ENCODE measurements at regions not wholly inside any gene's neighbourhood (a gene's known extent, or its start where the extent isn't known, plus 50 kb on each side); places are given as distances from the start of the nearest gene placed in this dataset.
A peak's percentile ranks its signal among the peaks of the same experiment; 100 is the strongest.

- no peaks in the 10 kb centered on the region for H3K9me3 Mint-ChIP-seq
- H3K4me1 Mint-ChIP-seq, result peaks cover 23% of the 10 kb centered on the region
- TF ChIP-seq CTCF (conservative IDR thresholded peaks at IDR 0.05), result no peak
- H3K27me3 ChIP-seq (ENCODE audit: control insufficient read depth, insufficient read depth, low read length, poor library complexity, severe bottlenecking), result no peaks in the 10 kb centered on the region
- no peak overlapping the region for H3K27ac Mint-ChIP-seq
- H3K27me3 Mint-ChIP-seq (ENCODE audit: insufficient read depth), result no peaks in the 10 kb centered on the region
- no peak overlapping the region for H3K27ac ChIP-seq (ENCODE audit: low read depth, low read length)
- no peak overlapping the region for H3K9ac ChIP-seq (ENCODE audit: extremely low read depth, low read length, poor library complexity, severe bottlenecking)
- no peaks in the 10 kb centered on the region for H3K9me3 ChIP-seq (ENCODE audit: control insufficient read depth, low read length)
- no peak overlapping the region for H3K4me3 Mint-ChIP-seq
- H3K4me1 ChIP-seq (ENCODE audit: control insufficient read depth, insufficient read depth, low read length), result peaks cover 5% of the 10 kb centered on the region
- WGBS, 2 experiments (ENCODE audit: insufficient coverage in 1 of 2, insufficient read length in 1 of 2), result 78 to 88% methylated on average over 1 of the region's 1 CpG
- DNase-seq, result no peak
- H3K4me3 ChIP-seq (ENCODE audit: low read length), result no peak overlapping the region
- peaks cover 8% of the 10 kb centered on the region for H3K36me3 Mint-ChIP-seq (ENCODE audit: low read depth)
- no peaks in the 10 kb centered on the region for H3K36me3 ChIP-seq (ENCODE audit: control insufficient read depth, insufficient read depth, low read length)
These were observed 91.4 kb downstream of the HS3ST1 start for GRCh38 chr4:11337287-11337686.

GRCh38 chr4:11336435-11336834, 92.3 kb downstream of the HS3ST1 start:
- 94 to 96% methylated on average over 2 to 4 of the region's 4 CpGs for WGBS, 2 experiments (ENCODE audit: insufficient coverage in 1 of 2, insufficient read length in 1 of 2)
- H3K36me3 Mint-ChIP-seq (ENCODE audit: low read depth), result peaks cover 13% of the 10 kb centered on the region
- Histone ChIP-seq H3K4me1 (ENCODE audit: control insufficient read depth, insufficient read depth, low read length) (peaks cover 5% of the 10 kb centered on the region), H3K27me3 (ENCODE audit: control insufficient read depth, insufficient read depth, low read length, poor library complexity, severe bottlenecking) (no peaks in the 10 kb centered on the region), H3K9ac (ENCODE audit: extremely low read depth, low read length, poor library complexity, severe bottlenecking) (no peak overlapping the region), H3K4me3 (ENCODE audit: low read length) (no peak overlapping the region), H3K9me3 (ENCODE audit: control insufficient read depth, low read length) (no peaks in the 10 kb centered on the region), H3K36me3 (ENCODE audit: control insufficient read depth, insufficient read depth, low read length) (no peaks in the 10 kb centered on the region), H3K27ac (ENCODE audit: low read depth, low read length) (no peak overlapping the region)
- H3K9me3 Mint-ChIP-seq, result no peaks in the 10 kb centered on the region
- H3K4me3 Mint-ChIP-seq, result no peak overlapping the region
- H3K27ac Mint-ChIP-seq, result no peak overlapping the region
- no peak for TF ChIP-seq CTCF (conservative IDR thresholded peaks at IDR 0.05)
- no peak for DNase-seq
- H3K27me3 Mint-ChIP-seq (ENCODE audit: insufficient read depth), result no peaks in the 10 kb centered on the region
- H3K4me1 Mint-ChIP-seq, result peaks cover 23% of the 10 kb centered on the region

GRCh38 chr4:11334887-11335286, 93.8 kb downstream of the HS3ST1 start:
- no peaks in the 10 kb centered on the region for H3K9me3 Mint-ChIP-seq

More at GRCh38 chr4:11334887-11335286, 93.8 kb downstream of the HS3ST1 start:
- H3K36me3 Mint-ChIP-seq (ENCODE audit: low read depth), result peaks cover 13% of the 10 kb centered on the region
- H3K4me1 ChIP-seq (ENCODE audit: control insufficient read depth, insufficient read depth, low read length), result peaks cover 5% of the 10 kb centered on the region
- H3K4me3 ChIP-seq (ENCODE audit: low read length), result peak overlapping the region; percentile 32
- H3K9ac ChIP-seq (ENCODE audit: extremely low read depth, low read length, poor library complexity, severe bottlenecking), result no peak overlapping the region
- DNase-seq, result no peak
- no peak overlapping the region for H3K4me3 Mint-ChIP-seq
- H3K4me1 Mint-ChIP-seq, result peaks cover 20% of the 10 kb centered on the region
- no peaks in the 10 kb centered on the region for H3K27me3 ChIP-seq (ENCODE audit: control insufficient read depth, insufficient read depth, low read length, poor library complexity, severe bottlenecking)
- H3K9me3 ChIP-seq (ENCODE audit: control insufficient read depth, low read length), result no peaks in the 10 kb centered on the region
- WGBS, 2 experiments (ENCODE audit: insufficient coverage in 1 of 2, insufficient read length in 1 of 2), result 80 to 84% methylated on average over 2 to 4 of the region's 4 CpGs
- H3K27ac ChIP-seq (ENCODE audit: low read depth, low read length), result no peak overlapping the region
- H3K27ac Mint-ChIP-seq, result no peak overlapping the region
- no peaks in the 10 kb centered on the region for H3K27me3 Mint-ChIP-seq (ENCODE audit: insufficient read depth)
- H3K36me3 ChIP-seq (ENCODE audit: control insufficient read depth, insufficient read depth, low read length), result no peaks in the 10 kb centered on the region
- no peak for TF ChIP-seq CTCF (conservative IDR thresholded peaks at IDR 0.05)
